Common myeloid progenitor, CD34-positive (primary cell): ENCODE measurements at regions not wholly inside any gene's neighbourhood (a gene's known extent, or its start where the extent isn't known, plus 50 kb on each side); places are given as distances from the start of the nearest gene placed in this dataset.

Experiments used
- CTCF ChIA-PET: fragments of 350-600 bp; sonication (Branson Sonifier 250); formaldehyde crosslinking; loops from one replicate; lab custom pipeline; 2021; ENCODE audit warnings: antibody characterized with exemption; lab: Charles Lee
- POLR2A ChIA-PET: fragments of 350-600 bp; sonication (Branson Sonifier 250); formaldehyde crosslinking; loops from one replicate; lab custom pipeline; 2021; ENCODE audit warnings: antibody characterized with exemption; lab: Charles Lee
- DNase-seq, 3 donors: peaks; one replicate each; pipeline versions ENCODE4 v3.0.0 to v3.0.0-alpha.2; 2013
- H3K27ac ChIP-seq, 2 experiments: 1 replicate in 1 of 2; 2 replicates in 1 of 2; pipeline ENCODE4 v1.7.0; 2013; ENCODE audit warnings: inconsistent platforms in 2 of 2, low read length in 2 of 2, mild to moderate bottlenecking in 2 of 2, low read depth in 1 of 2, moderate library complexity in 1 of 2; ENCODE audit not compliant: severe bottlenecking in 2 of 2, insufficient read depth in 1 of 2, poor library complexity in 1 of 2
- H3K27me3 ChIP-seq, 5 experiments: replicated peaks in 2 of 5; 1 replicate in 3 of 5; 2 replicates in 2 of 5; pipeline versions ENCODE4 v1.6.1 to v1.7.0; 2013; ENCODE audit warnings: low read length in 4 of 5, mild to moderate bottlenecking in 2 of 5, moderate library complexity in 2 of 5, inconsistent platforms in 1 of 5; ENCODE audit not compliant: insufficient read depth in 5 of 5, control insufficient read depth in 4 of 5
- H3K36me3 ChIP-seq, 4 experiments: 1 replicate in 2 of 4; 2 replicates in 2 of 4; pipeline versions ENCODE4 v1.6.1 to v1.7.0; 2013; ENCODE audit warnings: low read length in 3 of 4, control low read depth in 1 of 4, mild to moderate bottlenecking in 1 of 4; ENCODE audit not compliant: control insufficient read depth in 4 of 4, insufficient read depth in 4 of 4
- H3K4me1 ChIP-seq, 4 experiments: 1 replicate in 3 of 4; 2 replicates in 1 of 4; pipeline versions ENCODE4 v1.6.1 to v1.7.1; 2013; ENCODE audit warnings: low read length in 3 of 4, mild to moderate bottlenecking in 3 of 4, control low read depth in 1 of 4, inconsistent platforms in 1 of 4, moderate library complexity in 1 of 4; ENCODE audit not compliant: control insufficient read depth in 4 of 4, insufficient read depth in 4 of 4; ENCODE audit errors: control extremely low read depth in 1 of 4
- H3K4me3 ChIP-seq, 7 experiments: 1 replicate in 4 of 7; 2 replicates in 3 of 7; pipeline versions ENCODE4 v1.5.1 to v1.7.0; 2013; ENCODE audit warnings: mild to moderate bottlenecking in 7 of 7, low read length in 6 of 7, moderate library complexity in 6 of 7, inconsistent platforms in 2 of 7, low read depth in 2 of 7, control low read depth in 1 of 7; ENCODE audit not compliant: insufficient read depth in 4 of 7, control insufficient read depth in 1 of 7; ENCODE audit errors: extremely low read depth in 1 of 7
- H3K9me3 ChIP-seq, 5 experiments: 1 replicate in 4 of 5; 2 replicates in 1 of 5; pipeline versions ENCODE4 v1.6.1 to v1.7.1; 2013; ENCODE audit warnings: low read length in 4 of 5, mild to moderate bottlenecking in 2 of 5, inconsistent platforms in 1 of 5, low read depth in 1 of 5, moderate library complexity in 1 of 5; ENCODE audit not compliant: control insufficient read depth in 4 of 5, insufficient read depth in 2 of 5; ENCODE audit errors: control extremely low read depth in 1 of 5
- WGBS: methylation state at CpG from one replicate; pipeline ENCODE4 v1.1.5; 2013; ENCODE audit not compliant: insufficient coverage; 5-methylcytosine and 5-hydroxymethylcytosine counted together

DNA sequence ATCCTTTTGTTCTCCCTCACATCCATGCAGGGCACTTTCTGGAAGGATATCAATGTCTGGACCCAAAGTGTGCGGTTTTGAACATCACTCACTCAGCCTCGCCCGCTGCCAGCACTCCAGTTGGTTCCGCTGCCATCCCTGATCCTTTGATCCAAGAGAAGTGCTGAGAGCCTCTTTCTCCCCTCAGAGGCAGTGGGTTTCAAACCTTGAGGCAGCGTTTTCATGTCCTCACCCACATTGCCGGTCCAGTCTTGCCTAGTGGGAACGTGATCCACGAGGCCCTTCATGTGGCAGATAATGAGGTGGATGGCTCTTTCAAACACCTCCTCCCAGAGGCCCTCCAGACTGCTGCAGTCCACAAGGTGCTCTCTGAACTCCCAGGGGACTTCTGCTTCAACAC is 122.2 kb downstream of the ACTL8 start:
- no peaks in the 10 kb centered on the region for H3K9me3 ChIP-seq
- ChIA-PET CTCF (interaction anchor here (0.6 kb wide), 1 partner anchor 1410 kb away, joined by 4 read pairs; no protein-coding TSS in a partner anchor), POLR2A (no interaction called here)
- no peak for DNase-seq
- H3K27ac ChIP-seq = no peak overlapping the region
- H3K4me1 ChIP-seq = no peaks in the 10 kb centered on the region
- H3K4me3 ChIP-seq = no peak overlapping the region
- peaks cover 0 to 21% (median 5%) of the 10 kb centered on the region in 5 experiments for H3K27me3 ChIP-seq
- 94% methylated on average over 7 of the region's 8 CpGs for WGBS
- no peaks in the 10 kb centered on the region for H3K36me3 ChIP-seq

DNA sequence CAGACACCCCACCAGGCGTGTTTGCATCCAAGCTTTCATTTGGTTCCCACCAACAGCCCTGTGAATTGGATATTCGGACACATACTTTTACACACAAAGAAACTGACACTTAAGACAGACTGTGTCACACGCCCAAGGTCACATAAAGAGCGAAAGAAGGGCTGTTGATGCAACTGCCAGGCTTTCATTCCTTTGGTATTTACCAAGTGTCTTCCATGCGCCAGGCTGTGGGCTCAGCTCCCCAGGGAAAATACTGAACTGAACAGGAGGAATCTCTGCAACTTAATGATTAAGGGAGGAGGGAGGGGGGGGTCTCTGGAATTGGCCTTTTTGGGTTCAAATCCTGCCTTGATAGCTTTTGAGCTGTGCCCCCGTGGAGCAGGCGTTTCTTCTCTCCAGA is 122.8 kb downstream of the ACTL8 start:
- Histone ChIP-seq H3K9me3 (no peaks in the 10 kb centered on the region), H3K4me1 (no peaks in the 10 kb centered on the region), H3K4me3 (no peak overlapping the region), H3K36me3 (no peaks in the 10 kb centered on the region), H3K27ac (no peak overlapping the region), H3K27me3 (peaks cover 0 to 21% (median 5%) of the 10 kb centered on the region in 5 experiments)
- 92% methylated on average over 4 of the region's 7 CpGs for WGBS
- CTCF ChIA-PET = no interaction called here
- POLR2A ChIA-PET = no interaction called here
- no peak for DNase-seq

DNA sequence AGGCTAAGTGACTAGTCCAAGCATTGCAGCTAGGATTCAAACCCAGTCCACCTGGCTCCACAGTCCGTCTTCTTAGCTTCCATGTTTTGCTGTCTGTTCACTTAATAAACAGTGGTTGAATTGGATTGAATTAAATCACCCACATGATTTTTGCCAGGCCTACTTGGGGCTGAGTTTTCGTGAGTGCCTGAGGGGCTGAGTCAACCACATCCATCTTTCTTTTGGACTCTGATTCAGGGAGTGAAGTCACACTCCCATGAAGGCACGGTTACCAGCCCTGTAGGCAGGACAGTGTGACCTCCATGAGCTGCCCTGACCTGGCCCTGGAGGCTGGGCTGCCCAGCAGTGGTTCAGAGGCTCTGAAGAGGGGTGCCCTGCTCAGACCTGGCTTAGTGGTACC is 123.7 kb downstream of the ACTL8 start:
- POLR2A ChIA-PET = no interaction called here

DNA sequence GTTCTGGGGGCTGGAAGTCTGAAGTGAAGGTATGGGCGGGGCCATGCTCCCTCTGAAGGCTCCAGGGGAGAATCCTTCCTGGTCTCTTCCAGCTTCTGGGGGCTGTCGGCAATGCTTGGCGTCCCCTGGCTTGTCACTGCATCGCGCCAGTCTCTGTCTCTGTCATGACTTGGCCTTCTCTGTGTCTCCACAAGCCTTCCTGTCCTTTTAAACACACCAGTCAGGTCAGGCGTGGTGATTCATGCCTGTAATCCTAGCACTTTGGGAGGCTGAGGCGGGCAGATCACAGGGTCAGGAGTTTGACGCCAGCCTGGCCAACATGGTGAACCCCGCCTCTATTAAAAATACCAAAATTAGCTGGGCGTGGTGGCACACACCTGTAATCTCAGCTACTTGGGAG is 125.3 kb downstream of the ACTL8 start:
- no peaks in the 10 kb centered on the region for H3K36me3 ChIP-seq
- 84% methylated on average over 5 of the region's 10 CpGs for WGBS
- H3K9me3 ChIP-seq = no peaks in the 10 kb centered on the region
- peaks cover 0 to 16% (median 5%) of the 10 kb centered on the region in 5 experiments for H3K27me3 ChIP-seq
- ChIA-PET CTCF (no interaction called here), POLR2A (no interaction called here)
- no peak overlapping the region for H3K4me3 ChIP-seq
- H3K27ac ChIP-seq = no peak overlapping the region
- DNase-seq = no peak
- no peaks in the 10 kb centered on the region for H3K4me1 ChIP-seq

More for the DNA sequence above, 123.7 kb downstream of the ACTL8 start:
- no peaks in the 10 kb centered on the region for H3K9me3 ChIP-seq
- no peak for DNase-seq
- peaks cover 0 to 21% (median 5%) of the 10 kb centered on the region in 5 experiments for H3K27me3 ChIP-seq
- 69% methylated on average over 1 of the region's 3 CpGs for WGBS
- H3K4me3 ChIP-seq = no peak overlapping the region
- CTCF ChIA-PET = no interaction called here
- H3K4me1 ChIP-seq = no peaks in the 10 kb centered on the region
- no peaks in the 10 kb centered on the region for H3K36me3 ChIP-seq
- no peak overlapping the region for H3K27ac ChIP-seq

DNA sequence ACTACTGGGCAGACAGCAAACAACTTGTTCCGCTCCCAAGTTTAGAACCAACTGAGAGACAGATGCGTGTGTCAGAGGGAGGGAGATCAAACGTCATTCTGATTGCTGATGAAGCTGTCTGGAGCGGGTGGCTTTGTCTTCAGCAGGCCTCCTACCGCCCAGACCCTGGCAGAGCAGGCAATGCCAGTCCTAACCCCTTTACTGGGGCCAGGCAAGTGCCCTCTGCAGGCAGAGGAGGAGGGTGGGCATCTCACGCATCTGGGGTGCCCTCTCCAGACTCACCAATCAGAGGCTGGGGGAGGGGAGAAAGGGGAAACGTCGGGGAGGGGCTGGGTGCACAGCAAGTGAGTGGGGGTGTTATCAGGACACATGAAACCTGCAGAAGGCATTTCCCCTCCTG is 126.6 kb downstream of the ACTL8 start:
- no peaks in the 10 kb centered on the region for H3K4me1 ChIP-seq
- POLR2A ChIA-PET = no interaction called here
- H3K36me3 ChIP-seq = no peaks in the 10 kb centered on the region
- no peak overlapping the region for H3K27ac ChIP-seq
- H3K9me3 ChIP-seq = no peaks in the 10 kb centered on the region
- peak; percentile 8 to 27 (median 15) for DNase-seq
- WGBS = 22% methylated on average over 4 of the region's 8 CpGs
- H3K27me3 ChIP-seq = peaks cover 0 to 17% (median 5%) of the 10 kb centered on the region in 5 experiments
- no peak overlapping the region for H3K4me3 ChIP-seq
- CTCF ChIA-PET = no interaction called here

DNA sequence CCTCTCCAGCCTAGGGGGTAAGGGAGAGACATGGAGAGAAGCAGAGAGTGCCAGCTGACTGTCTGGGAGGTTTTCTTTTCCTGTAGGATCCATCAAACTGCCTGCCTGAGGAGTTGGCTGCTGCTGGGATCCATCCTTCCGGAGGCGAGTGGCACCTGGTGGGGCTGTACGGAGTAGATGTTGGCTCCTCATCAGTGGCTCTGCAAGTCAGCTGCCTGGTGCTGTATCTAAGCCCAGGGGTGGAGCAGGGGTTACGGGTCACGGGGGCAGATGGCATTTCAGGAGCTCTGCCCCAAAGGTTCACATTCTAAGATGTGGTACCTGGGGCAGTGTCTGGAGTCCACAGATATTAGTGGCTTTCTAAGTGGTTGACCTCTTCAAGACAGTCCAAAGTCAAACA is 128.0 kb downstream of the ACTL8 start:
- WGBS = 94% methylated on average over 5 of the region's 5 CpGs
- Histone ChIP-seq H3K27me3 (peaks cover 0 to 24% (median 2%) of the 10 kb centered on the region in 5 experiments), H3K9me3 (no peaks in the 10 kb centered on the region), H3K27ac (no peak overlapping the region), H3K4me3 (no peak overlapping the region), H3K4me1 (no peaks in the 10 kb centered on the region), H3K36me3 (no peaks in the 10 kb centered on the region)
- ChIA-PET CTCF (no interaction called here), POLR2A (no interaction called here)
- DNase-seq = no peak

DNA sequence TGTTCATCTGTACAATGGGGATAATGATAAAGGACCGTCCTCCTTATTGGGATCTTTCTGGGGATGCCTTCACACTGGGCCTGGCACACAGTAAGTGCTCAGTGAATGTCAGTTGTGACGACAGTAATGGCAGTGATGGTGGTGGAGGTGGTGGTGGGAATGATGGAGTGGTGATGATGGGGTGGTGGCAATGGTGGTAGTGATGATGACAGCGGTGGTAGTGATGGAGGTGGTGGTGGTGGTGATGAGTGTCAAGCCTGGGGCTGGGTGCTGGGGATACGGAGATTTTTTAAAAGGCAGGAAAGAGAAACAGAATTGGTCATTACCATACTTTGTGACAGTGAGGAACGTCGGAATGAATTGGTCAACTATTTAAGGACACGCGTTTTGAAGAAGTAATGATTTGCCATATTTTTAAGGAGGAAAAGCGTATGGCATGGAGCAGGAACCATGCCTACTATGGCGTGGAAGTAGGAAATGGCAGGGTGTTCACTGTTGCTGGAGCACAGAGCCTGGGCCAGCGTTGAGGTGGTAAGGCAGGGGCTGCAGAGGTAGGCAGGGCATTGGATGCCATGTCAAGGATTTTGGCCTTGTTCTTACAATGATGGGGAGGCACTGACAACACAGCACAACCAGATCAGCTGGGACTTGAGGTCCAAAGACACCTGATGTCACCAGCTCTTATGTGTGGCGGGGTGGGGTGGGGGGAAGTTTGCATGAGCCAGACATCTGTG is 128.7 kb downstream of the ACTL8 start:
- POLR2A ChIA-PET = no interaction called here
- 94% methylated on average over 11 of the region's 12 CpGs for WGBS

More for the DNA sequence above, 128.7 kb downstream of the ACTL8 start:
- no peak overlapping the region for H3K27ac ChIP-seq
- H3K4me3 ChIP-seq = no peak overlapping the region
- no peaks in the 10 kb centered on the region for H3K36me3 ChIP-seq
- H3K27me3 ChIP-seq = peaks cover 0 to 26% (median 2%) of the 10 kb centered on the region in 5 experiments
- H3K9me3 ChIP-seq = no peaks in the 10 kb centered on the region
- H3K4me1 ChIP-seq = no peaks in the 10 kb centered on the region
- DNase-seq = no peak
- CTCF ChIA-PET = no interaction called here
